ENCODE measurements at regions not wholly inside any gene's neighbourhood (a gene's known extent, or its start where the extent isn't known, plus 50 kb on each side); places are given as distances from the start of the nearest gene placed in this dataset.

DNA sequence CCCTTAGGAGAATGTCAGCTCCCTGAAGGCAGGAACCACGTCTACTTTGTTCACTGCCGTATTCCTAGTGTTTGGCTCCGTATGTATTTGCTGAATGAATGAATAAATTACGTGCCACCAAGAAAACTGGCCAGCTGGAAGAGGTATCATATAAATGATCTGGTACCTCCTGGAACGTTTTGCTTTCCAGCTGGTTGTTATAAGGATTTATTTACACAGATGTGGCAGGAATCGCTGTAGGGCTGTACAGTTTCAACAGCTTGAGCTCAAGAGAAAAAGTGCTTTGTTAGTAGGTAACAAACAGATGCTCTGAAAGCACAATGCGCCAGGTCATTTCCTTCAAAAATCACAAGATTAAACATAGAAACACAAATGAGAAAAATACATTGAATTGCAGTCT lies 108.8 kb upstream of the ATP2B2 start:
- Histone ChIP-seq H3K9me3 (ENCODE audit: control insufficient read depth in 1 of 2, low read length in 2 of 2) (peaks cover 0 to 10% of the 10 kb centered on the region in 2 donors), H3K4me1 (ENCODE audit: insufficient read depth, low read length) (no peaks in the 10 kb centered on the region), H3K4me3 (ENCODE audit: low read length in 2 of 2) (no peak overlapping the region), H3K27me3 (ENCODE audit: insufficient read depth, low read length) (no peaks in the 10 kb centered on the region), H3K36me3 (ENCODE audit: insufficient read depth, low read length) (no peaks in the 10 kb centered on the region), H3K27ac (ENCODE audit: low read depth, low read length) (no peak overlapping the region)
- Mint-ChIP-seq H3K4me3 (no peak overlapping the region), H3K4me1 (peaks cover 0 to 2% (median 0%) of the 10 kb centered on the region in 4 donors), H3K27me3 (peaks cover 16 to 26% of the 10 kb centered on the region in 2 donors), H3K27ac (no peak overlapping the region), H3K9me3 (peaks cover 3 to 36% (median 24%) of the 10 kb centered on the region in 8 donors), H3K36me3 (peaks cover 0 to 7% of the 10 kb centered on the region in 2 donors)
- CTCF ChIA-PET (ENCODE audit: partially characterized antibody): no interaction called here
- intact Hi-C loops (cut with micrococcal nuclease): no loop called here
- DNase-seq: no peak
- POLR2A ChIA-PET (ENCODE audit: partially characterized antibody): no interaction called here

DNA sequence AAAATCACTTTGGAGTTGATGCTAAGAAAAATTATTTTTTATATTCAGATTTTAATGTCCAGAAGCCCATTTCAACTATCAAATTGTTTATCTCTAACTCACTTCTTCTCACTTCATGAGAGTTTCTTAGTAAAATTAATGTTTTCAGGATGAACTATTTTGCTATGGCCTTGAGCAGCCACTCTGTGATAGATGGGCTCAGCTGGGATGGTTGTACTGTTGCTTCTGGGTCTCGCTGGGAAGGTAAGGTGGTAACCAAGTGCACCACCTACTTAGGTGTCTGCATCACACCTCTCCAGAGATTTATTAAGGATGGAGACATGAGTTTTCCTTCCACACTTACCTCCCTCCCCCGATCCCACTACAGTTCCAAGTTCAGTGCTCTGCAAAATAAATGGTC lies 110.3 kb upstream of the ATP2B2 start:
- H3K4me3 ChIP-seq (ENCODE audit: low read length in 2 of 2): no peak overlapping the region
- H3K27me3 ChIP-seq (ENCODE audit: insufficient read depth, low read length): no peaks in the 10 kb centered on the region
- H3K27ac ChIP-seq (ENCODE audit: low read depth, low read length): no peak overlapping the region
- H3K4me1 Mint-ChIP-seq: no peaks in the 10 kb centered on the region
- peaks cover 3 to 36% (median 24%) of the 10 kb centered on the region in 8 donors for H3K9me3 Mint-ChIP-seq
- no peaks in the 10 kb centered on the region for H3K4me1 ChIP-seq (ENCODE audit: insufficient read depth, low read length)
- intact Hi-C loops (cut with micrococcal nuclease): no loop called here
- POLR2A ChIA-PET (ENCODE audit: partially characterized antibody): no interaction called here
- H3K9me3 ChIP-seq (ENCODE audit: control insufficient read depth in 1 of 2, low read length in 2 of 2): peaks cover 0 to 10% of the 10 kb centered on the region in 2 donors
- DNase-seq: no peak
- CTCF ChIA-PET (ENCODE audit: partially characterized antibody): no interaction called here
- H3K27ac Mint-ChIP-seq: no peak overlapping the region
- H3K4me3 Mint-ChIP-seq: no peak overlapping the region
- H3K36me3 ChIP-seq (ENCODE audit: insufficient read depth, low read length): no peaks in the 10 kb centered on the region
- H3K27me3 Mint-ChIP-seq: peaks cover 16 to 30% of the 10 kb centered on the region in 2 donors
- peaks cover 0 to 7% of the 10 kb centered on the region in 2 donors for H3K36me3 Mint-ChIP-seq

DNA sequence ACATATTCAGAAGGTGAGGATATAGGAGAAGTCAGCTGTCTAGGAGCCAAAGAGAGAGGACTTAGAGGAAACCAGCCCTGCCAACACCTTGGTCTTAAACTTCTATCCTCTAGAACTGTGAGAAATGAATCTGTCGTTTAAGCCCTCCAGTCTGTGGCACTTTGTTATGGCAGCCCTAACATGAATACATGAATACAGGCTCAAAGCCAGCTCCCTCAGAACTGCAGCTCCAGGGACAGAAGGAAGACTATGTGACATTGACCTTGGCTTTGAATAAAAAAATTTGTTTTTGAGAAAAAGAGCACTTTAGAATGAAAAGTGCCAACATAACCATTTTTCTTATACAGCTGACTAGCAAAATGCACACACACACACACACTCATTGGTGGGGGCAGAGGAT lies 110.9 kb upstream of the ATP2B2 start:
- H3K4me3 ChIP-seq (ENCODE audit: low read length in 2 of 2): no peak overlapping the region
- Mint-ChIP-seq H3K4me1 (no peaks in the 10 kb centered on the region), H3K36me3 (peaks cover 0 to 7% of the 10 kb centered on the region in 2 donors), H3K27ac (no peak overlapping the region), H3K9me3 (peaks cover 3 to 36% (median 24%) of the 10 kb centered on the region in 8 donors), H3K27me3 (peaks cover 16 to 28% of the 10 kb centered on the region in 2 donors), H3K4me3 (no peak overlapping the region)
- intact Hi-C loops (cut with micrococcal nuclease): no loop called here
- H3K36me3 ChIP-seq (ENCODE audit: insufficient read depth, low read length): no peaks in the 10 kb centered on the region
- no peak overlapping the region for H3K27ac ChIP-seq (ENCODE audit: low read depth, low read length)
- ChIA-PET CTCF (ENCODE audit: partially characterized antibody) (no interaction called here), POLR2A (ENCODE audit: partially characterized antibody) (no interaction called here)
- no peaks in the 10 kb centered on the region for H3K27me3 ChIP-seq (ENCODE audit: insufficient read depth, low read length)
- H3K4me1 ChIP-seq (ENCODE audit: insufficient read depth, low read length): no peaks in the 10 kb centered on the region
- H3K9me3 ChIP-seq (ENCODE audit: control insufficient read depth in 1 of 2, low read length in 2 of 2): peaks cover 0 to 10% of the 10 kb centered on the region in 2 donors
- no peak for DNase-seq

DNA sequence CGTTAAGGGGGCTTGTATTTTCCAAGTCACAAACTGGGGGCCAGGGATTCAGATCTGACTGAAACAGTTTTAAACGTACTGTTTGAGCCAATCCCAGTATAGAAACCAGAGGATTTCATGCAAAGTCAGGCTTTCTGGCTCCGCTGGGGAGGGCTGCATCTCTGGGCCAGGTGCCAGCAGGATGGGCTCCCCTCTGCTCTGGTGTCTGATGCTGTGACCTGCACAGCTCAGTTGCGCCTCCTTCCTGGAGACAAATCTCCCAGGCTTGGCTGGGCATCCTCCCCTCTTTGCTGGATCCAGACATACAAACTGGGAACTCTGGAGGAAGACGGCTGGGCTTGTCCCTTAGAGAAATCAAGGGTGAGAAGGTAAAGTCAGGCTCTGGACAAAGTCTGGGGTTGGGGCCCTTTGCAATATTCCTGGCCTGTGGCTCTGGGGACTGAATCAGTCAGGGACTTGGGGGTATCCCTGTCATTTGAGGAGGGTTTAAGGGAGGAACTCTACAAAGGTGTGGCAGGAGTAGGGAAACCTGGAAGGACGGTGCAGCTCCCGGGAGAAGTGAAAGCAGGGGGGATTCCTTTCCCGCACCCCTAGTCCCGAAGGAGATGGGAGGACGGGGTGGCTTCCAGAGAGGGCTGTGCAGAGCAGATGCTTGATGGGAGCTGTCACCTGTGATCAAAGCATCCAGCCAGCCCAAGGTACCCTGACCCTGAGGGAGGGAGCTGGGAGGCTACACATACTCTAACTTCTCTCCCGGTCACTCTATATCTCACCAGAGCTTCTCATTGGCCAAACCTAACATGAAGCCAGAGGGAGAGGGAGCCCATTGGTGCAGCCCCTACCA lies 114.8 kb upstream of the ATP2B2 start:
- Mint-ChIP-seq H3K27ac (no peak overlapping the region), H3K9me3 (peaks cover 0 to 2% (median 0%) of the 10 kb centered on the region in 8 donors), H3K4me1 (no peaks in the 10 kb centered on the region), H3K4me3 (no peak overlapping the region), H3K27me3 (peaks cover 4 to 18% of the 10 kb centered on the region in 2 donors), H3K36me3 (no peaks in the 10 kb centered on the region)
- H3K4me1 ChIP-seq (ENCODE audit: insufficient read depth, low read length): no peaks in the 10 kb centered on the region
- H3K27me3 ChIP-seq (ENCODE audit: insufficient read depth, low read length): no peaks in the 10 kb centered on the region
- no peaks in the 10 kb centered on the region for H3K36me3 ChIP-seq (ENCODE audit: insufficient read depth, low read length)
- ChIA-PET POLR2A (ENCODE audit: partially characterized antibody) (no interaction called here), CTCF (ENCODE audit: partially characterized antibody) (no interaction called here)
- no peak for DNase-seq
- no peak overlapping the region for H3K4me3 ChIP-seq (ENCODE audit: low read length in 2 of 2)
- H3K9me3 ChIP-seq (ENCODE audit: control insufficient read depth in 1 of 2, low read length in 2 of 2): no peaks in the 10 kb centered on the region
- no peak overlapping the region for H3K27ac ChIP-seq (ENCODE audit: low read depth, low read length)
- intact Hi-C loops (cut with micrococcal nuclease): no loop called here

DNA sequence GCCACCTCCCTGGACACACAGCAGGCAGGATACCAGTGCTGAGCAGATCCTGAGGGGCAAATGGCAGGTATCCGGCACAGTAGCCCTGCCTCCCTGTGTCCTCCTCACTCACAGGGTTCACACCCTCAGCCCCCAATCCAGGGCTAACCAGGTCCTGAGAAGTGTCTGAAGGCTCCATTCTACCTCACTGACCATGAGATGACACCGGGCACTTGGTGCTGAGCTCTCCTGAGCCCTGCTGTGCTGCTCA lies 115.4 kb upstream of the ATP2B2 start:
- Histone ChIP-seq H3K4me1 (ENCODE audit: insufficient read depth, low read length) (no peaks in the 10 kb centered on the region), H3K27me3 (ENCODE audit: insufficient read depth, low read length) (no peaks in the 10 kb centered on the region), H3K9me3 (ENCODE audit: control insufficient read depth in 1 of 2, low read length in 2 of 2) (no peaks in the 10 kb centered on the region), H3K36me3 (ENCODE audit: insufficient read depth, low read length) (no peaks in the 10 kb centered on the region), H3K4me3 (ENCODE audit: low read length in 2 of 2) (no peak overlapping the region), H3K27ac (ENCODE audit: low read depth, low read length) (no peak overlapping the region)
- DNase-seq: no peak
- intact Hi-C loops (cut with micrococcal nuclease): no loop called here
- Mint-ChIP-seq H3K36me3 (no peaks in the 10 kb centered on the region), H3K4me1 (no peaks in the 10 kb centered on the region), H3K27me3 (peaks cover 4 to 18% of the 10 kb centered on the region in 2 donors), H3K9me3 (peaks cover 0 to 2% (median 0%) of the 10 kb centered on the region in 8 donors), H3K27ac (no peak overlapping the region), H3K4me3 (no peak overlapping the region)
- ChIA-PET POLR2A (ENCODE audit: partially characterized antibody) (no interaction called here), CTCF (ENCODE audit: partially characterized antibody) (no interaction called here)

DNA sequence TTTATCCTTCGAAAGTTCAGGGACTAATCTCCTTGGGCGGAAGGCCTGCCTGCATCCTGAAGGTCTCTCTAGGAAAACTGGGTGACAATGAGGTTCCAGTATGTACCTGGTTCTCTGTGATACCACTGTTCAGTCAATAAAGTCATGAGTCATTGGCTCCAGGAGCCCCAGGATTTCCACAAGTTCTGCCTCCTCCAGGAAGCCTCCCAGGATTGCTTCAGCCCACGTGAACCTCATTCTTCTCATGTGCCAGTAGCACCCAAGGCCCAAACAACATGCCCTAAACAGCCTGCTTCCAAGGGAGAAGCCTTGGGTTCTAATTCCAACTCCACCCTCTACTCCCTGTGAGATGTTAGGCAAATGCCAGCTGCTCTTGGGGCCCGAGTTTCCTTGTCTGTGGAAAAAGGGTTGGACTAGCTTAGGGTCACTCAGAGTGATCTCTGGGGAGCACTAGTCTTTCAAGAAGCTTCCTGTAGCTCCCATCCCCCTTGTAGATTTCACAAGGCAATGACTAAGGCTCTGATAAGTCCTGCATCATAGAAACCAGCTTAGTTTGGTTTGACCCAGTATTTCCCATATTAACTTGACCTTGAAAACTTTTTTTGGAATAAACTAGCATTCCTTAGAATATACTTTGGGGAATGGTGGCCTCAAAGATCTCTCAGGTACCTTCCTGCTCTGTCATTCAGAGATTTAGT lies 118.3 kb upstream of the ATP2B2 start:
- H3K36me3 ChIP-seq (ENCODE audit: insufficient read depth, low read length): no peaks in the 10 kb centered on the region
- ChIA-PET CTCF (ENCODE audit: partially characterized antibody) (no interaction called here), POLR2A (ENCODE audit: partially characterized antibody) (no interaction called here)
- no peak overlapping the region for H3K27ac ChIP-seq (ENCODE audit: low read depth, low read length)
- no peak overlapping the region for H3K4me3 ChIP-seq (ENCODE audit: low read length in 2 of 2)
- no peaks in the 10 kb centered on the region for H3K9me3 ChIP-seq (ENCODE audit: control insufficient read depth in 1 of 2, low read length in 2 of 2)
- no peaks in the 10 kb centered on the region for H3K4me1 ChIP-seq (ENCODE audit: insufficient read depth, low read length)
- no peaks in the 10 kb centered on the region for H3K9me3 Mint-ChIP-seq
- H3K4me3 Mint-ChIP-seq: no peak overlapping the region
- peaks cover 0 to 12% of the 10 kb centered on the region in 2 donors for H3K27me3 Mint-ChIP-seq
- H3K27ac Mint-ChIP-seq: no peak overlapping the region
- no peak for DNase-seq
- intact Hi-C loops (cut with micrococcal nuclease): no loop called here
- no peaks in the 10 kb centered on the region for H3K4me1 Mint-ChIP-seq
- H3K36me3 Mint-ChIP-seq: no peaks in the 10 kb centered on the region
- no peaks in the 10 kb centered on the region for H3K27me3 ChIP-seq (ENCODE audit: insufficient read depth, low read length)

DNA sequence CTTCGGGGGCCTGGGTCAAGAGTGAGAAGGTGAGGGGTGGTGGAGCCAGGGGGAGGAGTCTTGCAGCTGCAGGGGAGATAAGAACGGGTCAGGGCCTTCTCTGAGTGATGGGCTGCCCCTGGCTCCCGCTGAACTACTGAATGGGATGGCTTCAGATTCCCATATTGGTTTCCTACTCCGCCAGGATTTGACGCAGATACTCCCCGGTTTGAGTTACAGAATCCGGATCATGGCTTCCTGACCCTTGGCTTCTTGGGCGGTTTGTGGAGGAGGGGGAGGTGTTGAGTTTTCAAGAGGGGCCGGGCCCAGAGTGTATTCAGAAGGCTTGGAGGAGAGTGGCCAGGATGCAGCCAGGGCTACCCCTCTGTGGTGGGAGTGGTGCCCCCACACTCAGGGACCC lies 119.9 kb upstream of the ATP2B2 start:
- H3K9me3 Mint-ChIP-seq: no peaks in the 10 kb centered on the region
- H3K36me3 Mint-ChIP-seq: no peaks in the 10 kb centered on the region
- Histone ChIP-seq H3K27ac (ENCODE audit: low read depth, low read length) (no peak overlapping the region), H3K4me3 (ENCODE audit: low read length in 2 of 2) (no peak overlapping the region), H3K27me3 (ENCODE audit: insufficient read depth, low read length) (no peaks in the 10 kb centered on the region), H3K36me3 (ENCODE audit: insufficient read depth, low read length) (no peaks in the 10 kb centered on the region), H3K4me1 (ENCODE audit: insufficient read depth, low read length) (no peaks in the 10 kb centered on the region), H3K9me3 (ENCODE audit: control insufficient read depth in 1 of 2, low read length in 2 of 2) (no peaks in the 10 kb centered on the region)
- H3K27ac Mint-ChIP-seq: no peak overlapping the region
- CTCF ChIA-PET (ENCODE audit: partially characterized antibody): no interaction called here
- H3K4me1 Mint-ChIP-seq: no peaks in the 10 kb centered on the region
- intact Hi-C loops (cut with micrococcal nuclease): no loop called here
- H3K27me3 Mint-ChIP-seq: peaks cover 2 to 12% of the 10 kb centered on the region in 2 donors
- POLR2A ChIA-PET (ENCODE audit: partially characterized antibody): no interaction called here
- no peak overlapping the region for H3K4me3 Mint-ChIP-seq
- DNase-seq: no peak
